ENCODE measurements at regions not wholly inside any gene's neighbourhood (a gene's known extent, or its start where the extent isn't known, plus 50 kb on each side); places are given as distances from the start of the nearest gene placed in this dataset.

DNA sequence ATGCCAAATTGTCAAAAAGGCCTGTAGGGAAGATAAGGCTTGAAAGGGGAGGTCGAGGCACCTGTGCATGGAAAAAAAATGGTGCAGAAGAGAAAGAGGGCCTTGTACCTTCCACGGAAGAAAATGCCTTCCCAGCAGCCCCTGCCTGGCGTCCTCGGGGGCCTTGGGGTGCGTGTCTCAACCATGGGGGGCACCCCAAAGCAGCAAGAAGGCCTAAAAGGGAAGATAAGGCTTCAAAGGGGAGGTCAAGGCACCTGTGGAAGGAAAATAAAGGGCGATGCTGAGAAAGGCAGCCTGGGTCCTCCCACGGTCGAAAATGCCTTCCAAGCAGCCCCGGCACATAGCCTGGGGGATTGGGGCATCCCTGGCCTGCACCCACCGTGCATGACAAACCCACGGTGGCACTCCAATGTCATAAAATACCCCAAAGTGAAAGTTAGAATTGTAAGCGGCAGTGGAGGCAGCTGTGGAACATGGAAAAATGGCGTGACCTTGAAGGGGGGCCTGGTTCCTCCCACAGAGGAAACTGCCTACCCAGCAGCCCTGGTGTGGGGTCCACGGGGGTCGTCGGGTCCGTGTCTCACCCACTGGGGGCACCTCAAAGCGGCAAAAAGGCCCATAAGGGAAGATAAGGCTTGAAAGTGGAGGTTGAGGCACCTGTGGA, 275.0 kb downstream of the ALG10 start:
- no peak overlapping the region for H3K4me2 ChIP-seq (ENCODE audit: low read length)
- H3K36me3 ChIP-seq (ENCODE audit: insufficient read depth, low read length): no peaks in the 10 kb centered on the region

GRCh38 chr12:34297790-34298164, 275.5 kb downstream of the ALG10 start:
- H3K27me3 ChIP-seq (ENCODE audit: insufficient read depth, low read length): no peaks in the 10 kb centered on the region
- H3K27ac ChIP-seq (ENCODE audit: low read depth, low read length, poor library complexity, severe bottlenecking): no peak overlapping the region
- TF ChIP-seq, protein P1, sequence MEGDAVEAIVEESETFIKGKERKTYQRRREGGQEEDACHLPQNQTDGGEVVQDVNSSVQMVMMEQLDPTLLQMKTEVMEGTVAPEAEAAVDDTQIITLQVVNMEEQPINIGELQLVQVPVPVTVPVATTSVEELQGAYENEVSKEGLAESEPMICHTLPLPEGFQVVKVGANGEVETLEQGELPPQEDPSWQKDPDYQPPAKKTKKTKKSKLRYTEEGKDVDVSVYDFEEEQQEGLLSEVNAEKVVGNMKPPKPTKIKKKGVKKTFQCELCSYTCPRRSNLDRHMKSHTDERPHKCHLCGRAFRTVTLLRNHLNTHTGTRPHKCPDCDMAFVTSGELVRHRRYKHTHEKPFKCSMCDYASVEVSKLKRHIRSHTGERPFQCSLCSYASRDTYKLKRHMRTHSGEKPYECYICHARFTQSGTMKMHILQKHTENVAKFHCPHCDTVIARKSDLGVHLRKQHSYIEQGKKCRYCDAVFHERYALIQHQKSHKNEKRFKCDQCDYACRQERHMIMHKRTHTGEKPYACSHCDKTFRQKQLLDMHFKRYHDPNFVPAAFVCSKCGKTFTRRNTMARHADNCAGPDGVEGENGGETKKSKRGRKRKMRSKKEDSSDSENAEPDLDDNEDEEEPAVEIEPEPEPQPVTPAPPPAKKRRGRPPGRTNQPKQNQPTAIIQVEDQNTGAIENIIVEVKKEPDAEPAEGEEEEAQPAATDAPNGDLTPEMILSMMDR (IDR thresholded peaks at IDR 0.05; ENCODE audit: low read length): no peak
- no peak for TF ChIP-seq EZH2 (IDR thresholded peaks at IDR 0.05; ENCODE audit: borderline replicate concordance, low read length)
- H3K9me3 ChIP-seq (ENCODE audit: low read length): no peaks in the 10 kb centered on the region
- H3K9me2 ChIP-seq (ENCODE audit: low read depth, low read length): no peaks in the 10 kb centered on the region
- H3K4me1 ChIP-seq (ENCODE audit: insufficient read depth, low read length, severe bottlenecking): no peaks in the 10 kb centered on the region
- no peaks in the 10 kb centered on the region for H3K79me2 ChIP-seq (ENCODE audit: insufficient read depth, low read length)
- no peak overlapping the region for H3K4me3 ChIP-seq (ENCODE audit: low read depth, low read length, poor library complexity, severe bottlenecking)
- H2AFZ ChIP-seq (ENCODE audit: low read length): no peak overlapping the region
- no peak overlapping the region for H3K9ac ChIP-seq (ENCODE audit: low read length)
- no peaks in the 10 kb centered on the region for H4K20me1 ChIP-seq (ENCODE audit: insufficient read depth, low read length)
- no peak overlapping the region for H3K4me2 ChIP-seq (ENCODE audit: low read length)
- no peaks in the 10 kb centered on the region for H3F3A ChIP-seq (ENCODE audit: insufficient read depth, low read length)
- no peaks in the 10 kb centered on the region for H3K36me3 ChIP-seq (ENCODE audit: insufficient read depth, low read length)

More for the DNA sequence above, 275.0 kb downstream of the ALG10 start:
- Histone ChIP-seq H3K9ac (ENCODE audit: low read length) (no peak overlapping the region), H3K27ac (ENCODE audit: low read depth, low read length, poor library complexity, severe bottlenecking) (no peak overlapping the region), H2AFZ (ENCODE audit: low read length) (no peak overlapping the region), H3K9me3 (ENCODE audit: low read length) (no peaks in the 10 kb centered on the region), H3F3A (ENCODE audit: insufficient read depth, low read length) (no peaks in the 10 kb centered on the region), H3K27me3 (ENCODE audit: insufficient read depth, low read length) (no peaks in the 10 kb centered on the region), H3K4me1 (ENCODE audit: insufficient read depth, low read length, severe bottlenecking) (no peaks in the 10 kb centered on the region), H3K9me2 (ENCODE audit: low read depth, low read length) (no peaks in the 10 kb centered on the region), H3K4me3 (ENCODE audit: low read depth, low read length, poor library complexity, severe bottlenecking) (no peak overlapping the region), H4K20me1 (ENCODE audit: insufficient read depth, low read length) (no peaks in the 10 kb centered on the region), H3K79me2 (ENCODE audit: insufficient read depth, low read length) (no peaks in the 10 kb centered on the region)
- TF ChIP-seq EZH2 (IDR thresholded peaks at IDR 0.05; ENCODE audit: borderline replicate concordance, low read length): no peak
- TF ChIP-seq, protein P1 (IDR thresholded peaks at IDR 0.05; ENCODE audit: low read length): no peak

GRCh38 chr12:34298176-34298970, 276.1 kb downstream of the ALG10 start:
- TF ChIP-seq, protein P1 (IDR thresholded peaks at IDR 0.05; ENCODE audit: low read length): no peak
- TF ChIP-seq EZH2 (IDR thresholded peaks at IDR 0.05; ENCODE audit: borderline replicate concordance, low read length): no peak
- no peak overlapping the region for H3K27ac ChIP-seq (ENCODE audit: low read depth, low read length, poor library complexity, severe bottlenecking)
- H3K36me3 ChIP-seq (ENCODE audit: insufficient read depth, low read length): no peaks in the 10 kb centered on the region
- H3K4me3 ChIP-seq (ENCODE audit: low read depth, low read length, poor library complexity, severe bottlenecking): no peak overlapping the region
- no peak overlapping the region for H2AFZ ChIP-seq (ENCODE audit: low read length)
- H3K27me3 ChIP-seq (ENCODE audit: insufficient read depth, low read length): no peaks in the 10 kb centered on the region
- H3K79me2 ChIP-seq (ENCODE audit: insufficient read depth, low read length): no peaks in the 10 kb centered on the region
- H3K9me3 ChIP-seq (ENCODE audit: low read length): no peaks in the 10 kb centered on the region
- H3K9me2 ChIP-seq (ENCODE audit: low read depth, low read length): no peaks in the 10 kb centered on the region
- H3K4me2 ChIP-seq (ENCODE audit: low read length): no peak overlapping the region
- H3F3A ChIP-seq (ENCODE audit: insufficient read depth, low read length): no peaks in the 10 kb centered on the region
- H3K9ac ChIP-seq (ENCODE audit: low read length): no peak overlapping the region
- H3K4me1 ChIP-seq (ENCODE audit: insufficient read depth, low read length, severe bottlenecking): no peaks in the 10 kb centered on the region
- H4K20me1 ChIP-seq (ENCODE audit: insufficient read depth, low read length): no peaks in the 10 kb centered on the region
